ENCODE measurements at regions not wholly inside any gene's neighbourhood (a gene's known extent, or its start where the extent isn't known, plus 50 kb on each side); places are given as distances from the start of the nearest gene placed in this dataset.

DNA sequence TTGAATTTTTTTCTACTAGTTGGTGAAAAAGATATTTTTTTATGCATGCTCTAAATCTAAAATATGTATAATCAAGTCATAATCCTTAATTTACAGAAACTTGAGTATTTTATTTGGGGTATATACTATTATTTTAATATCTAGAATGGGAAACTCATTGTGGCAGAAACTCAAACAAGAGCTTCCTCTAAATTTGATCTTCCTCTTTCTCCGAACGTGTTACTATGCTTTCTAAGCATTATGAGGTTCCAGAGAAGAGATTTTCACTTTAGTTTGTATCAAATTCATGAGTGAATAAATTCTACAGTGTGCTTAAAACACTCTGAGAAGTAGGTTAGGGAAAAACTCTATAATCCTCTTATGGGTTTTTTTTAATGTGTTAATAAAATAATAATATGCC, 173.1 kb downstream of the POTEB3 start:
- no peak for TF ChIP-seq POLR2A (IDR thresholded peaks at IDR 0.05)
- TF ChIP-seq, protein P1, sequence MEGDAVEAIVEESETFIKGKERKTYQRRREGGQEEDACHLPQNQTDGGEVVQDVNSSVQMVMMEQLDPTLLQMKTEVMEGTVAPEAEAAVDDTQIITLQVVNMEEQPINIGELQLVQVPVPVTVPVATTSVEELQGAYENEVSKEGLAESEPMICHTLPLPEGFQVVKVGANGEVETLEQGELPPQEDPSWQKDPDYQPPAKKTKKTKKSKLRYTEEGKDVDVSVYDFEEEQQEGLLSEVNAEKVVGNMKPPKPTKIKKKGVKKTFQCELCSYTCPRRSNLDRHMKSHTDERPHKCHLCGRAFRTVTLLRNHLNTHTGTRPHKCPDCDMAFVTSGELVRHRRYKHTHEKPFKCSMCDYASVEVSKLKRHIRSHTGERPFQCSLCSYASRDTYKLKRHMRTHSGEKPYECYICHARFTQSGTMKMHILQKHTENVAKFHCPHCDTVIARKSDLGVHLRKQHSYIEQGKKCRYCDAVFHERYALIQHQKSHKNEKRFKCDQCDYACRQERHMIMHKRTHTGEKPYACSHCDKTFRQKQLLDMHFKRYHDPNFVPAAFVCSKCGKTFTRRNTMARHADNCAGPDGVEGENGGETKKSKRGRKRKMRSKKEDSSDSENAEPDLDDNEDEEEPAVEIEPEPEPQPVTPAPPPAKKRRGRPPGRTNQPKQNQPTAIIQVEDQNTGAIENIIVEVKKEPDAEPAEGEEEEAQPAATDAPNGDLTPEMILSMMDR (IDR thresholded peaks at IDR 0.05), result no peak
